Trophoblast cell (in vitro differentiated cells and primary cell): ENCODE measurements at regions not wholly inside any gene's neighbourhood (a gene's known extent, or its start where the extent isn't known, plus 50 kb on each side); places are given as distances from the start of the nearest gene placed in this dataset.
"Not testable (repeated sequence)": the region's sequence is repeated elsewhere in the genome, so short reads cannot be mapped to it uniquely, and the experiment has no call there.

ENCODE experiments used
- DNase-seq, 2 donors: peaks; one replicate each; pipeline ENCODE4 v3.0.0-alpha.2; 2016
- H2AFZ ChIP-seq: 2 replicates; pipeline ENCODE4 v1.6.1; 2013; ENCODE audit warnings: low read length, moderate library complexity, mild to moderate bottlenecking; ENCODE audit not compliant: insufficient read depth, poor library complexity
- H2AK5ac ChIP-seq: 2 replicates; pipeline ENCODE4 v1.6.1; 2013; ENCODE audit warnings: mild to moderate bottlenecking, low read length
- H2BK120ac ChIP-seq: 2 replicates; pipeline ENCODE4 v1.6.1; 2013; ENCODE audit warnings: low read length, mild to moderate bottlenecking, moderate library complexity; ENCODE audit not compliant: insufficient read depth, poor library complexity
- H2BK12ac ChIP-seq: 2 replicates; pipeline ENCODE4 v1.6.1; 2013; ENCODE audit warnings: mild to moderate bottlenecking, low read length, moderate library complexity
- H2BK5ac ChIP-seq: 2 replicates; pipeline ENCODE4 v1.6.1; 2013; ENCODE audit warnings: low read length, low read depth, moderate library complexity, mild to moderate bottlenecking; ENCODE audit not compliant: poor library complexity
- H3K14ac ChIP-seq: 2 replicates; pipeline ENCODE4 v1.6.1; 2013; ENCODE audit warnings: mild to moderate bottlenecking, low read length
- H3K18ac ChIP-seq: 2 replicates; pipeline ENCODE4 v1.6.1; 2013; ENCODE audit warnings: mild to moderate bottlenecking, low read length
- H3K23ac ChIP-seq: 2 replicates; pipeline ENCODE4 v1.6.1; 2013; ENCODE audit warnings: low read length
- H3K27ac ChIP-seq: 2 replicates; pipeline ENCODE4 v1.5.1; 2013; ENCODE audit warnings: low read depth, mild to moderate bottlenecking, inconsistent platforms, low read length, moderate library complexity
- H3K27me3 ChIP-seq: 2 replicates; pipeline ENCODE4 v1.6.1; 2013; ENCODE audit warnings: inconsistent platforms, mild to moderate bottlenecking, low read length, moderate library complexity; ENCODE audit not compliant: insufficient read depth
- H3K36me3 ChIP-seq, 2 experiments: 1 replicate in 1 of 2; 2 replicates in 1 of 2; pipeline ENCODE4 v1.6.1; 2013; ENCODE audit warnings: low read length in 2 of 2, mild to moderate bottlenecking in 2 of 2, moderate library complexity in 1 of 2; ENCODE audit not compliant: insufficient read depth in 2 of 2, control insufficient read depth in 1 of 2
- H3K4ac ChIP-seq: 2 replicates; pipeline ENCODE4 v1.6.1; 2013; ENCODE audit warnings: low read depth, mild to moderate bottlenecking, low read length, moderate library complexity
- H3K4me1 ChIP-seq, 2 experiments: 1 replicate in 1 of 2; 2 replicates in 1 of 2; pipeline ENCODE4 v1.6.1; 2013; ENCODE audit warnings: low read length in 2 of 2, mild to moderate bottlenecking in 2 of 2, moderate library complexity in 1 of 2; ENCODE audit not compliant: insufficient read depth in 2 of 2, control insufficient read depth in 1 of 2
- H3K4me2 ChIP-seq: 2 replicates; pipeline ENCODE4 v1.6.1; 2013; ENCODE audit warnings: inconsistent platforms, mild to moderate bottlenecking, low read length, moderate library complexity
- H3K4me3 ChIP-seq: 2 replicates; pipeline ENCODE4 v1.5.1; 2013; ENCODE audit warnings: mild to moderate bottlenecking, low read depth, low read length, inconsistent platforms
- H3K79me1 ChIP-seq: one replicate; pipeline ENCODE4 v1.6.1; 2013; ENCODE audit warnings: low read length
- H3K79me2 ChIP-seq: 2 replicates; pipeline ENCODE4 v1.6.1; 2013; ENCODE audit warnings: low read length, mild to moderate bottlenecking; ENCODE audit not compliant: control insufficient read depth, insufficient read depth, poor library complexity
- H3K9ac ChIP-seq: 2 replicates; pipeline ENCODE4 v1.6.1; 2013; ENCODE audit warnings: mild to moderate bottlenecking, low read length
- H3K9me3 ChIP-seq: 2 replicates; pipeline ENCODE4 v1.6.1; 2013; ENCODE audit warnings: low read depth, mild to moderate bottlenecking, control low read depth, inconsistent platforms, low read length; ENCODE audit not compliant: insufficient read depth
- H4K12ac ChIP-seq: 2 replicates; pipeline ENCODE4 v1.6.1; 2013; ENCODE audit warnings: low read depth, mild to moderate bottlenecking, low read length, moderate library complexity
- H4K8ac ChIP-seq: 2 replicates; pipeline ENCODE4 v1.6.1; 2013; ENCODE audit warnings: low read depth, mild to moderate bottlenecking, low read length, moderate library complexity
- H4K91ac ChIP-seq: one replicate; pipeline ENCODE4 v1.6.1; 2013; ENCODE audit warnings: low read depth, mild to moderate bottlenecking, low read length, moderate library complexity
- whole genome bisulfite sequencing: extraction: QIAGEN DNeasy Blood & Tissue Kit; methylation state at CpG from one replicate; pipeline ENCODE4 v1.1.7; 2013; ENCODE audit warnings: missing lambda C conversion rate; ENCODE audit not compliant: insufficient read length, insufficient coverage; ENCODE audit errors: extremely low coverage; 5-methylcytosine and 5-hydroxymethylcytosine counted together

GRCh38 chr13:107596306-107596705, 619.0 kb downstream of the LIG4 start:
- not testable (repeated sequence) for H4K8ac ChIP-seq

GRCh38 chr13:107590556-107590955, 624.8 kb downstream of the LIG4 start:
- Histone ChIP-seq H3K4me3 (no peak overlapping the region), H3K79me1 (no peaks in the 10 kb centered on the region)
- WGBS = no CpG with 5 or more reads among the region's 3 CpGs

More at GRCh38 chr13:107596306-107596705, 619.0 kb downstream of the LIG4 start:
- not testable (repeated sequence) for H3K14ac ChIP-seq, H3K36me3 ChIP-seq, H2BK120ac ChIP-seq, H2BK5ac ChIP-seq, H2AK5ac ChIP-seq, H3K9ac ChIP-seq, H2BK12ac ChIP-seq, H3K4me3 ChIP-seq, H3K23ac ChIP-seq, H3K4me2 ChIP-seq, H4K12ac ChIP-seq, H3K4me1 ChIP-seq, H3K18ac ChIP-seq, H2AFZ ChIP-seq, H3K79me2 ChIP-seq, H4K91ac ChIP-seq, H3K79me1 ChIP-seq, H3K27me3 ChIP-seq, DNase-seq, H3K9me3 ChIP-seq, H3K27ac ChIP-seq, H3K4ac ChIP-seq
- no CpG with 5 or more reads among the region's 5 CpGs for WGBS

GRCh38 chr13:107587681-107588080, 627.7 kb downstream of the LIG4 start:
- Histone ChIP-seq H3K27me3 (no peaks in the 10 kb centered on the region), H3K23ac (no peak overlapping the region), H4K91ac (no peak overlapping the region), H3K4me3 (no peak overlapping the region), H3K9me3 (no peaks in the 10 kb centered on the region), H3K9ac (no peak overlapping the region), H4K8ac (no peak overlapping the region), H3K14ac (no peak overlapping the region), H3K4ac (no peak overlapping the region), H3K36me3 (no peaks in the 10 kb centered on the region), H2AK5ac (no peak overlapping the region), H3K4me1 (no peaks in the 10 kb centered on the region), H3K18ac (no peak overlapping the region), H2BK5ac (no peak overlapping the region), H2BK12ac (no peak overlapping the region), H4K12ac (no peak overlapping the region), H3K79me1 (no peaks in the 10 kb centered on the region), H3K4me2 (no peak overlapping the region), H2BK120ac (no peak overlapping the region), H2AFZ (no peak overlapping the region), H3K79me2 (no peaks in the 10 kb centered on the region), H3K27ac (no peak overlapping the region)
- no CpG with 5 or more reads among the region's 2 CpGs for WGBS
- no peak for DNase-seq

More at GRCh38 chr13:107590556-107590955, 624.8 kb downstream of the LIG4 start:
- no peak for DNase-seq
- Histone ChIP-seq H2AK5ac (no peak overlapping the region), H3K14ac (no peak overlapping the region), H3K9ac (no peak overlapping the region), H3K9me3 (no peaks in the 10 kb centered on the region), H4K12ac (no peak overlapping the region), H3K4me1 (no peaks in the 10 kb centered on the region), H3K18ac (no peak overlapping the region), H2BK120ac (no peak overlapping the region), H3K27ac (no peak overlapping the region), H3K4me2 (no peak overlapping the region), H4K8ac (no peak overlapping the region), H3K27me3 (no peaks in the 10 kb centered on the region), H3K4ac (no peak overlapping the region), H2BK5ac (no peak overlapping the region), H2BK12ac (no peak overlapping the region), H2AFZ (no peak overlapping the region), H4K91ac (no peak overlapping the region), H3K79me2 (no peaks in the 10 kb centered on the region), H3K36me3 (no peaks in the 10 kb centered on the region), H3K23ac (no peak overlapping the region)

GRCh38 chr13:107586216-107586615, 629.1 kb downstream of the LIG4 start:
- Histone ChIP-seq H3K4me3 (no peak overlapping the region), H3K79me2 (no peaks in the 10 kb centered on the region), H3K23ac (no peak overlapping the region), H4K8ac (no peak overlapping the region), H3K4me1 (no peaks in the 10 kb centered on the region), H3K27ac (no peak overlapping the region), H3K79me1 (no peaks in the 10 kb centered on the region), H2BK120ac (no peak overlapping the region), H3K18ac (no peak overlapping the region), H4K12ac (no peak overlapping the region), H3K14ac (no peak overlapping the region), H4K91ac (no peak overlapping the region), H3K9me3 (no peaks in the 10 kb centered on the region), H3K4ac (no peak overlapping the region), H3K27me3 (no peaks in the 10 kb centered on the region), H2BK5ac (no peak overlapping the region), H3K36me3 (no peaks in the 10 kb centered on the region), H2BK12ac (no peak overlapping the region), H3K9ac (no peak overlapping the region), H2AFZ (no peak overlapping the region), H3K4me2 (no peak overlapping the region), H2AK5ac (no peak overlapping the region)
- no peak for DNase-seq
- no CpG with 5 or more reads among the region's 2 CpGs for WGBS
